K562 (cell line): ENCODE measurements at regions not wholly inside any gene's neighbourhood (a gene's known extent, or its start where the extent isn't known, plus 50 kb on each side); places are given as distances from the start of the nearest gene placed in this dataset.

ENCODE experiments used
- ATF7 ChIP-seq: fragments of 450-650 bp; IDR thresholded peaks from 2 replicates; pipeline ENCODE4 v1.7.1; 2014; ENCODE audit warnings: mild to moderate bottlenecking, moderate library complexity
- BMI1 ChIP-seq: fragments of 150-350 bp; IDR thresholded peaks from 2 replicates; pipeline ENCODE4 v1.6.1; 2014; ENCODE audit warnings: low read length
- E2F1 ChIP-seq: sonication (generic); formaldehyde crosslinking; IDR thresholded peaks from 2 replicates; pipeline ENCODE4 v1.8.1; 2023; ENCODE audit warnings: mild to moderate bottlenecking, missing genetic modification reagents, moderate library complexity
- ERF ChIP-seq: fragments of 450-650 bp; formaldehyde crosslinking; IDR thresholded peaks from 2 replicates; pipeline ENCODE4 v1.4.0; 2020; ENCODE audit warnings: mild to moderate bottlenecking, mixed read lengths
- HDAC6 ChIP-seq: IDR thresholded peaks from 2 replicates; pipeline ENCODE4 v1.6.1; 2012; ENCODE audit warnings: low read depth, mild to moderate bottlenecking, control low read depth, inconsistent platforms, low read length, moderate library complexity
- HMBOX1 ChIP-seq: sonication (generic); IDR thresholded peaks from 2 replicates; pipeline ENCODE4 v1.6.1; 2016
- HMGN3 ChIP-seq: IDR thresholded peaks from 2 replicates; pipeline ENCODE4 v1.6.1; 2011; ENCODE audit warnings: borderline replicate concordance, low read depth, mild to moderate bottlenecking, mixed read lengths, low read length; ENCODE audit not compliant: insufficient read length; ENCODE audit errors: extremely low read depth
- ILF3 ChIP-seq: fragments of 450-650 bp; IDR thresholded peaks from 2 replicates; pipeline ENCODE4 v1.6.1; 2018; ENCODE audit warnings: antibody characterized with exemption, mild to moderate bottlenecking, moderate library complexity, borderline replicate concordance
- KAT2B ChIP-seq: IDR thresholded peaks from one replicate; pipeline ENCODE4 v1.6.1; 2012; ENCODE audit warnings: low read depth, mild to moderate bottlenecking, control low read depth, inconsistent platforms, low read length, moderate library complexity
- MTA3 ChIP-seq: fragments of 450-650 bp; formaldehyde crosslinking; IDR thresholded peaks from 2 replicates; pipeline ENCODE4 v1.6.1; 2017; ENCODE audit warnings: mild to moderate bottlenecking, borderline replicate concordance
- NFIX ChIP-seq: fragments of 250-450 bp; sonication (Bioruptor Pico); IDR thresholded peaks from 2 replicates; pipeline ENCODE4 v1.4.0; 2020; ENCODE audit warnings: low read depth, mild to moderate bottlenecking, moderate library complexity
- POU5F1 ChIP-seq: fragments of 150-350 bp; IDR thresholded peaks from 2 replicates; pipeline ENCODE4 v1.6.1; 2014; ENCODE audit warnings: borderline replicate concordance, low read length, low read depth, mild to moderate bottlenecking; ENCODE audit not compliant: partially characterized antibody
- RBBP5 ChIP-seq: fragments of 200-600 bp; sonication (generic); IDR thresholded peaks from 2 replicates; pipeline ENCODE4 v1.6.1; 2012; ENCODE audit warnings: borderline replicate concordance, mild to moderate bottlenecking, low read length, control low read depth, inconsistent platforms; ENCODE audit not compliant: insufficient read depth, poor library complexity, severe bottlenecking
- RBM15 ChIP-seq: fragments of 200-400 bp; formaldehyde crosslinking; IDR thresholded peaks from 2 replicates; pipeline ENCODE4 v1.6.1; 2018; ENCODE audit warnings: mild to moderate bottlenecking, low read length, moderate library complexity; ENCODE audit not compliant: insufficient read depth
- SAP30 ChIP-seq: fragments of 200-600 bp; sonication (generic); IDR thresholded peaks from 2 replicates; pipeline ENCODE4 v1.6.1; 2012; ENCODE audit warnings: borderline replicate concordance, low read depth, mild to moderate bottlenecking, moderate library complexity, low read length, control low read depth, inconsistent platforms; ENCODE audit not compliant: insufficient read depth, poor library complexity, severe bottlenecking
- SMAD2 ChIP-seq: fragments of 150-350 bp; IDR thresholded peaks from 2 replicates; pipeline ENCODE4 v1.6.1; 2014; ENCODE audit warnings: low read depth, mild to moderate bottlenecking, low read length
- ZNF12 ChIP-seq: sonication (generic); formaldehyde crosslinking; IDR thresholded peaks from 2 replicates; pipeline ENCODE4 v1.4.0; 2020; ENCODE audit warnings: mild to moderate bottlenecking, missing genetic modification reagents
- ZNF239 ChIP-seq: fragments of 250-450 bp; sonication (Bioruptor Pico); IDR thresholded peaks from 2 replicates; pipeline ENCODE4 v1.4.0; 2020; ENCODE audit warnings: mild to moderate bottlenecking
- ZNF41 ChIP-seq: fragments of 250-450 bp; sonication (Bioruptor Pico); conservative IDR thresholded peaks from 2 replicates; pipeline ENCODE4 v1.4.0; 2020; ENCODE audit warnings: mild to moderate bottlenecking
- ZNF644 ChIP-seq: fragments of 200-800 bp; sonication (Bioruptor generic); IDR thresholded peaks from 2 replicates; pipeline ENCODE4 v1.6.1; 2016; ENCODE audit warnings: low read depth, missing genetic modification characterization, missing compliant biosample characterization
- TF ChIP-seq, protein P1 (sequence below): fragments of 250-450 bp; sonication (Bioruptor Pico); IDR thresholded peaks from 2 replicates; pipeline ENCODE4 v1.8.0; 2021; ENCODE audit warnings: mild to moderate bottlenecking, moderate library complexity
- TF ChIP-seq, protein P2 (sequence below): fragments of 250-450 bp; sonication (Bioruptor Pico); IDR thresholded peaks from 2 replicates; pipeline ENCODE4 v1.6.1; 2021; ENCODE audit warnings: mild to moderate bottlenecking

DNA sequence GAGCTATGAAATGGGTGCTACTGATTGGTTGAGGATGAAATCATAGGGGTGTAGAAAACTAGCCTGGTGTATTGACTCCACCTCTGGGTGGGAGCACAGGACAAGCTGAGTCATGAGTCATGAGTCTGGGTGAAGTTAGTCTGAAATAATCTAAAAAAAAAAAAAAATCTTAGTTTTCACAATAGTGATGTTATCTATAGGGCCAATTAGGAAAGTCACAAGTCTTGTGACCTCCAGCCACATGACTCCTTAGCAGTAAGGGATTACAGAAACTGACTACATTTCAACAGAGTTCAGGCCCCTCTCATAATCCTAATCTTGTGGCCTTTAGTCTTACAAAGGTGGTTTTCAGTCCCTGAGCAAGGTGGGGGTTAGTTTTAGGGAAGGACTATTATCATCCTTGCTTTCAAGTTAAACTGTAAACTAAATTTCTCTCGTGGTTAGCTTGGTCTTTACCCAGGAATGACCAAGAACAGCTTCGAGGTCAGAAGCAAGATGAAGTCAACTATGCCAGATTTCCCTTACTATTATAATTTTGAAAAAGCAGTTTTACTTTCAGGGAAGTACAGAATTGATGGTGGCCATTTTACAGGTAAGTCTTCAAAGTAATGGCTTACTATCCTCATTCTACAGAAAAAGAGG lies 338.0 kb upstream of the GYPC start (continued):
- peak; percentile 50; the same call in 1 of the 2 replicates for TF ChIP-seq ZNF41 (CRISPR knock-in tag)
- TF ChIP-seq KAT2B = no peak
- no peak for TF ChIP-seq RBBP5
- no peak for TF ChIP-seq POU5F1
- TF ChIP-seq ERF (CRISPR knock-in tag) = no peak
- no peak for TF ChIP-seq HMGN3
- TF ChIP-seq, protein P1, sequence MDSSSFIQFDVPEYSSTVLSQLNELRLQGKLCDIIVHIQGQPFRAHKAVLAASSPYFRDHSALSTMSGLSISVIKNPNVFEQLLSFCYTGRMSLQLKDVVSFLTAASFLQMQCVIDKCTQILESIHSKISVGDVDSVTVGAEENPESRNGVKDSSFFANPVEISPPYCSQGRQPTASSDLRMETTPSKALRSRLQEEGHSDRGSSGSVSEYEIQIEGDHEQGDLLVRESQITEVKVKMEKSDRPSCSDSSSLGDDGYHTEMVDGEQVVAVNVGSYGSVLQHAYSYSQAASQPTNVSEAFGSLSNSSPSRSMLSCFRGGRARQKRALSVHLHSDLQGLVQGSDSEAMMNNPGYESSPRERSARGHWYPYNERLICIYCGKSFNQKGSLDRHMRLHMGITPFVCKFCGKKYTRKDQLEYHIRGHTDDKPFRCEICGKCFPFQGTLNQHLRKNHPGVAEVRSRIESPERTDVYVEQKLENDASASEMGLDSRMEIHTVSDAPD (CRISPR knock-in tag) = no peak
- TF ChIP-seq BMI1 = no peak
- no peak for TF ChIP-seq ILF3
- TF ChIP-seq RBM15 = no peak
- no peak for TF ChIP-seq HMBOX1
- TF ChIP-seq MTA3 = no peak
- no peak for TF ChIP-seq NFIX
- no peak for TF ChIP-seq SAP30
- TF ChIP-seq ZNF644 (tag) = 0 out of 2 replicates have a peak, but pooled peaks have one; percentile 34
- TF ChIP-seq E2F1 (CRISPR knock-in tag) = no peak
- TF ChIP-seq SMAD2 = no peak
- TF ChIP-seq ZNF239 (CRISPR knock-in tag) = no peak; the same call in 1 of the 2 replicates
- no peak for TF ChIP-seq ZNF12
- TF ChIP-seq, protein P2, sequence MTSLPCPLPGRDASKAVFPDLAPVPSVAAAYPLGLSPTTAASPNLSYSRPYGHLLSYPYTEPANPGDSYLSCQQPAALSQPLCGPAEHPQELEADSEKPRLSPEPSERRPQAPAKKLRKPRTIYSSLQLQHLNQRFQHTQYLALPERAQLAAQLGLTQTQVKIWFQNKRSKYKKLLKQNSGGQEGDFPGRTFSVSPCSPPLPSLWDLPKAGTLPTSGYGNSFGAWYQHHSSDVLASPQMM = no peak
- TF ChIP-seq HDAC6 = no peak
- TF ChIP-seq ATF7 = peak; percentile 61; the same call in 1 of the 2 replicates
